GM06990 (cell line): ENCODE measurements at regions not wholly inside any gene's neighbourhood (a gene's known extent, or its start where the extent isn't known, plus 50 kb on each side); places are given as distances from the start of the nearest gene placed in this dataset.

ENCODE experiments used
- DNase-seq: peaks from one replicate; pipeline ENCODE4 v3.0.0-alpha.2; 2011; ENCODE audit not compliant: insufficient read length; ENCODE audit errors: extremely low read depth
- H3K27me3 ChIP-seq: replicated peaks from 2 replicates; pipeline ENCODE4 v1.6.0; 2011; ENCODE audit warnings: low read length; ENCODE audit not compliant: control insufficient read depth, insufficient read depth
- H3K36me3 ChIP-seq: 2 replicates; pipeline ENCODE4 v1.5.1; 2011; ENCODE audit warnings: low read length; ENCODE audit not compliant: control insufficient read depth, insufficient read depth
- H3K4me3 ChIP-seq: replicated peaks from 2 replicates; pipeline ENCODE4 v1.5.1; 2011; ENCODE audit warnings: low read depth, mild to moderate bottlenecking, control low read depth, low read length
- CTCF ChIP-seq: IDR thresholded peaks from 2 replicates; pipeline ENCODE4 v1.5.1; 2011; ENCODE audit warnings: low read length, control low read depth, mild to moderate bottlenecking, inconsistent platforms; ENCODE audit not compliant: insufficient read depth, poor library complexity, severe bottlenecking

- Histone ChIP-seq H3K4me3 (no peak overlapping the region), H3K27me3 (no peaks in the 10 kb centered on the region), H3K36me3 (no peaks in the 10 kb centered on the region)
- TF ChIP-seq CTCF = no peak
- no peak for DNase-seq
Observed at GRCh38 chr12:65536351-65536750, 257.9 kb downstream of the MSRB3 start.

GRCh38 chr12:65536876-65537681 lies 258.6 kb downstream of the MSRB3 start:
- Histone ChIP-seq H3K4me3 (no peak overlapping the region), H3K27me3 (no peaks in the 10 kb centered on the region), H3K36me3 (no peaks in the 10 kb centered on the region)
- TF ChIP-seq CTCF = no peak
- DNase-seq = no peak

GRCh38 chr12:65537978-65538377 lies 259.5 kb downstream of the MSRB3 start:
- Histone ChIP-seq H3K27me3 (no peaks in the 10 kb centered on the region), H3K36me3 (no peaks in the 10 kb centered on the region), H3K4me3 (no peak overlapping the region)
- no peak for DNase-seq
- no peak for TF ChIP-seq CTCF

- no peak for TF ChIP-seq CTCF
- Histone ChIP-seq H3K36me3 (no peaks in the 10 kb centered on the region), H3K4me3 (no peak overlapping the region), H3K27me3 (no peaks in the 10 kb centered on the region)
- DNase-seq = no peak
Observed at GRCh38 chr12:65539023-65539422, 260.5 kb downstream of the MSRB3 start.

GRCh38 chr12:65540140-65540539 lies 261.7 kb downstream of the MSRB3 start:
- TF ChIP-seq CTCF = no peak
- no peaks in the 10 kb centered on the region for H3K36me3 ChIP-seq
- no peak for DNase-seq
- no peak overlapping the region for H3K4me3 ChIP-seq
- H3K27me3 ChIP-seq = no peaks in the 10 kb centered on the region
